Activated CD4-positive, CD25-positive, alpha-beta regulatory T cell treated with anti-CD3 and anti-CD28 coated beads, Interleukin-2, amount 50 U/mL, for 72 hours (primary cell): ENCODE measurements at regions not wholly inside any gene's neighbourhood (a gene's known extent, or its start where the extent isn't known, plus 50 kb on each side); places are given as distances from the start of the nearest gene placed in this dataset.
A peak's percentile ranks its signal among the peaks of the same experiment; 100 is the strongest.

ENCODE experiments used
- DNase-seq: peaks from one replicate; pipeline ENCODE4 v3.0.0; 2021

GRCh38 chr5:8150791-8151190 lies 281.8 kb downstream of the MTRR start:
- DNase-seq = no peak

DNA sequence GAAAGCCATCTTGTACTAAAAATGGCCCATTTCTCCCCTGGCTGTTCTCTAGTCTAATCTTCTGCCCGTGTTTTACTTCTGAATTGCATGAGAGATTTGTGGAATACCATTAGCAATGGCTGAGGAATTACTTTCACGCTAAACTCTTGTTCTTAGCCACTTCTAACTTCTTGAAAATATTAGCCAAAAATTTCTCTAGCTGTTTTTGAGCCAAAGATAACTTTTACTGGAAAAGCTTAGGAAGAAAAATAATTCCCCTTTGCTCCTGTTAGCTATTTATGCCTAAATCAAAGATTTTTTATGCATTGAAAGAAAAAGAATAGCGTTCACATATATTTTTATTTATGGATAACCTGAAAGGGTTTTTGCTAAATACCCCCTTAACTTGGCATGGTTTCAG lies 287.8 kb downstream of the MTRR start:
- DNase-seq = no peak

GRCh38 chr5:8157320-8157822 lies 288.4 kb downstream of the MTRR start:
- DNase-seq = no peak

DNA sequence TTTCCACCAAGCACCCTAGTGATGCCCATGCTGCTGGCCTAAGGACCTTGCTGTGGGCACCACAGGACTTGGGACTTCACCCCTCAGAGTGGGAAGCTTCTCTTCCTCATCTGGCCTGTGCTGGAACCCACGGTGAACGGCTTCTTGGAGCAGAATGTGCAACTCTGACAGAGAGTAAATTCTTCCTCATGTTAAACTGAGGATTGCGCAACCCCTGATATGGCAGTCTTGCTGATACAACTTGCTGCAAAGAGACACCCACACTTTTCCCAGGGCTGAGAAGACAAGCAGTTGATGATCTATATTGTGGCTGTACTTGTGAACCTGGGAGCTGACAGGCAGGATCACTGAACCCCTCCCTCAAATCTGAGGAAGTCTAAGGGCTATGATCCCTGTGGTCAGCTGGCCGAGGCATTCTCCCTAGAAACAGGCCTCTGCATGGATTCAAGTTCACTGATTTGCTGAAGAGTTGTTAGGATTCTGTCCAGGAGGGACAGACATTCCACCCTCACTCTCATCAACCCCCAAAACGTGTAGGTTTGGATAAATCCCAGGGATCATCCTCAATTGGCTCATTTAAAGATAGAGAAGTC lies 307.2 kb downstream of the MTRR start:
- DNase-seq = no peak

GRCh38 chr5:8184455-8185063 lies 315.6 kb downstream of the MTRR start:
- peak; percentile 48 for DNase-seq

GRCh38 chr5:8185852-8186251 lies 316.9 kb downstream of the MTRR start:
- no peak for DNase-seq

DNA sequence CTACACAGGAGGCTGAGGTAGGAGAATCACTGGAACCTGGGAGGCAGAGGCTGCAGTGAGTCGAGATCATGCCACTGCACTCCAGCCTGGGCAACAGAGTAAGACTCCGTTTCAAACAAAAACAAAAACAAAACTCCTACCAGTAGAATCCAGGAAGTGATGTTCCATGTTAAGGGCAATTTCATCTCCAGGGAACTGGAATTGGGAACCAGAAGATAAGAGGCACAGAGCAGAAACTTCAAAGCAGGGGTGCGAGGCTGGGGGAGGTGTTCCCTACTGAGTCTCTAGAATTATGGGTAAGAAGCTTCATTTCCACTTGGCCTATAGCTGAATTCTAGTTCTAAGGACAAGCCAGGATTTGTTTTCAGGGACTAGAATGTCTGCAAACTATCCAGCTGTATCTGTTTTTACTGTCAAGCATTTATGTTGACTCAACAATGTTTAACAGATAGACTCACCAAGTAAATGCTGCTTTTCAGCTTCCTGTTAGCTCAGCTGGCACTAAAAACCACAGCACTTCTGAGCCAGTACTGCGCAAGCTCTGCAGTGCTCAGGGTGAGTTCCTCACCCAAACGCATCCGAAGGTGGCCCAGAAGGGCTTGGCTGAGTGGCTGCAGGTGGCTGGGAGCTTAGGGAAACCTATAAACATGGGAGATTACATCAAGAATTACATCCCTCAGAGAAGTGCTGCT lies 320.1 kb downstream of the MTRR start:
- DNase-seq = no peak

DNA sequence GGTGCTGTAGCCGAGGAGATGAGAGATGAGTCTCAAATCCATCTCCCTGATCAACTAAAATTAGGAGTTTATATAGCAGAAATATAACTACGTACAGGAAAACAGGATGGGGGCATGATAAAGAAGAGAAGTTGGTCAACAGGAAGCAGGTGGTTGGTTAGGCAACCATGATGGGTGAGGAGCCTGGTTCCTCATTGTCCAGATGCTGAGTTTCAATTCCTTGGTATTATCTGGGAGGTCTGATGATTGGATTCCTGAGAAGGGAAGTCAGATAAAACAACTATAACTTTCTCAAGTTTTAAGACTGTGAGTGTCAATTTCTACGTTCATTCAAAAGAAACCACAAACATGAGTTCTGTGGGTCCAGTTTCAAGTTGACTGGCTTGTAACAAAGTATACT lies 323.9 kb downstream of the MTRR start:
- DNase-seq = no peak

DNA sequence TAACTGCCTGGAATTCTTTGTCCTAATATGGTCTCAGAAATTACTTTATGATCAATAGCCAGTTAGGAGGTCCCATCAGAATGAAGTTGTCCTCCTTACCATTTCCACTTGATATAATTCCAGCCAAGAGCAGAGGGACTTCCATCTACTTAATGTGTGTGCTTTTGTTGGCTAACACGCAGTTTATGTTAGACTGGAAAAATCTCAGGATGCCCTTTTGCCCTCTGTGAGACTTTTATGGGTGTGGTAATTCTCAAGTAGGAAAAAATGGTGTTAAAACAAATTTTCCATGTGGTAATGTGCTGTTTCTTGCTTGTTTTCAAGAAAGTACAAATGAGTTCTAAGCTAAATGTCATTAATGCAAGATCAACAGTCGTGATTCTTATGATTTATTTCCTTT lies 327.1 kb downstream of the MTRR start:
- DNase-seq = no peak

GRCh38 chr5:8208307-8208706 lies 339.4 kb downstream of the MTRR start:
- no peak for DNase-seq

GRCh38 chr5:8209500-8209899 lies 340.6 kb downstream of the MTRR start:
- no peak for DNase-seq

DNA sequence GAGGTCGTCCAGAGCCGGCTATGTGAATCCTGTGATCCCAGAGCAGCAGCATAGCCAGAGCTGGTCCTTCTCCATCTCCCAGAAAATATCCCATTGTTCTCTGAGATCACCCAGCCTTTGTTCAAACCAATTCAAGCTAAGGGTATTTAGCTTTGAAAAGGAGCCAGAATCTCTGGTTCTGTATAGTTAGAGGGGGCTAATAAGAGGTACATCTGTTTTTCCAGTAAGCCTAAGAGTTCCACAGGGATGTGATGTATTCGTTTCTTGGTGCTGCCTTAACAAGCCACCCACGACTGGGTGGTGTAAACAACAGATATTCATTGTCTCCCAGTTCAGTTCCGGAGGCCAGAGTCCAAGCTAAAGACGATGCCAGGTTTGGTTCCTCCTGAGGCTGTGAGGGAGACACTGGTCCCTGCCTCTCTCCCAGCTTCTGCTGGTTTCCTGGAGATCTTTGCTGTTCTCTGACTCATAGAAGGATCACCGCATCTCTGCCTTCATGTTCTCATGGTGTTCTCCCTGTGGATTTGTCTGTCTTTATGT lies 344.8 kb downstream of the MTRR start:
- DNase-seq = no peak

- no peak for DNase-seq
Observed at GRCh38 chr5:8216921-8217320, 348.0 kb downstream of the MTRR start.

- DNase-seq = no peak
Observed at GRCh38 chr5:8226148-8226547, 357.2 kb downstream of the MTRR start.

- DNase-seq = no peak
Observed at GRCh38 chr5:8227112-8227511, 358.2 kb downstream of the MTRR start.

DNA sequence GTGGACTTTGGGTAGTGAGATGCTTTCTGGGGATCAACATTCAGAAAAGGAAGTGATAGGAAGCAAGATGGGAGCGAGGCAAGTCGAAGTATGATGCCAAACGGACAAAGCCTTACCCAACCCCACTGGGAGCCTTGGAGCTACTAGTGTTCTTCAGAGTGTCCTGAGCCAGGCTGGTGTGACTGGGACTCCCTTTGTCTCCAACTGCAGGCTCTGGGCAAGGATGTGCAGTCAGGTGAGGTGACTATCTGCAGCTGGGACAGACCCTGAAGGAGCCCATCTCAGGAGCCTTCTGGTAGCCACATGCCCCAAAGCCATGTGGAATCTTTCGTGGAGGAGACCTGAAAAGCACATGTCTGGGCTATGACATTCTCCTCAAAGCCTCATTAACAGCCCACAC lies 360.6 kb downstream of the MTRR start:
- no peak for DNase-seq

DNA sequence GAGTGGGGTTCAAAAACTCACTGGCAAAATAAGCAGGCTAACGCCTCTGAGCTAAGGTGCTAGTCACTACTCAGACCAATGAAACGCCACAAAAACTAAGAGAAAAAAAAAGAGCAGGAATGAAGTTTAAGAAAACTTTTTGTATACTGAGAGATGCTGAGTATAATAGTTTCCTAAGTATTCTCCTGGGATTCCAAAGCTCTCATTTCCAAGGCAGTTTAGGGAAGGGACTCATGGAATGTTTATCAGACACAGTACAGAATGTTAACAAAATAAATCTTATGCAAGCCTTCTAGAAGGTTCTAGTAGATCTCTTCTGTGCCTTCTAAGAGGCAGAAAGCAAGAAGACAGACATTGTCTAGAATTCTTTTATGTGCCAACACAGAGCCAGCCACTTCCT lies 361.9 kb downstream of the MTRR start:
- no peak for DNase-seq

- no peak for DNase-seq
Observed at GRCh38 chr5:8233479-8233878, 364.5 kb downstream of the MTRR start.

DNA sequence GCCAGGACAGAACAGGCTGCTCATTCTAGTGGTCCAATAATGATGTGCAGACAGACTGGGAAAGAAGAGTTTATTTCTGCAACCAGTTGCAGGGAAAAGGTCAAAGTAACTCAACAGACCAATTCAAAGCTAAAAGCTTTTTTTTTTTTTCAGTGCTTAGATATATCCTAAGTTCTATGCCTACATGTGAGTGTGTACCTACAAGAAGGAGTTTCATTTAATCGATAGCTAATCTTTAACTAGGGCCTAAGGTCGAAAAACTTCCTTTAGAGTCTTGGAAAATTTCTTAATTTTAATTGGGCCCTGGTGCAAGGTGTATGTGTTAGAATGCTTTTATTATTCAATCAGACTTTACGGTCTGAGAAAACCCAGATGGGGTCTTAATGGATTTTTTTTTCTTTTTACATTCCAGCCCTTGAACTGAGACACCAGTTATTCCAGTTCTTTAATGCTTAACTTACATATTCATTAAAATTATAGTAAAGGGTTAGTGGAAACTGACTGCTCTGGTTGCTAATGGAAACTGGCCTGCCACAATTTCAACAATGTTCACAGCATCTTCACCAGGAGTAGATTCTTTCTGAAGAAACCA lies 365.3 kb downstream of the MTRR start:
- no peak for DNase-seq

DNA sequence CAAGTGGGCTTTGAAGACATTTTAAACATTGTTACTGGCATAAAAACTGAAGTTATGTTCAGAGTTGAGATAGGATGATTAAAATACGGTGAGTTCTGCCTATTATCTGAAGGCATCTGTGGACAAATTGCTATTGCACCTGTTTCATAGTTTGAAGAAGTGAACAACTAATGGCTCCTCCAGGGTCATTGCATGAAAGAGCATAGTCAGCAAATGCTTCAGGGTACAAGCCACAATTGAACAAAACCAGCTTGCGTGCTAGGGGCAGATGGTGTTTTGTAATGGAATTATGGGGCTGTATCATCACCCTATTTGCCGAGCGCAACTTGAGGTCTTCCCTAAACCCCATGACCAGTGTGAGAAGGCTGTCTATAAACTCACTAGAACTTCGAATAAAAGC lies 369.1 kb downstream of the MTRR start:
- DNase-seq = no peak

GRCh38 chr5:8239198-8239597 lies 370.2 kb downstream of the MTRR start:
- no peak for DNase-seq

GRCh38 chr5:8239646-8240045 lies 370.7 kb downstream of the MTRR start:
- no peak for DNase-seq

DNA sequence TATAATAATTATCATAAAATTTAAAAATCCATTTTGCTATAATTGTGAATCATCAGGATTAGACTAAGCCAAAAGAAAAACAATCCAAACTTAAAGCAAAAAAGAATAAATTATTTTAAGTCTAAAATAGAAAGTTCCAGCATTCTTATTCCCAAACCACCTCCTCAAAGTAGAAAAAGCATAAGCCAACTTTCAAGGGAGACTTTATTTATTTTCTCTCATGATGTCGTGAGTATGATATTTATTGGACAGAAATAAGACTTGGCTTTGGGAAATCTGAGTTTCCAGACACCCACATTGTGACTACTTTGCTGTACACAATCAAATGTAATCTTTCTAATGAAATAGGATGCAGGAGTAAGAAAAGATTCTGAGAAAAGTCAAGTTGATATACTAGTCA lies 372.1 kb downstream of the MTRR start:
- DNase-seq = no peak

DNA sequence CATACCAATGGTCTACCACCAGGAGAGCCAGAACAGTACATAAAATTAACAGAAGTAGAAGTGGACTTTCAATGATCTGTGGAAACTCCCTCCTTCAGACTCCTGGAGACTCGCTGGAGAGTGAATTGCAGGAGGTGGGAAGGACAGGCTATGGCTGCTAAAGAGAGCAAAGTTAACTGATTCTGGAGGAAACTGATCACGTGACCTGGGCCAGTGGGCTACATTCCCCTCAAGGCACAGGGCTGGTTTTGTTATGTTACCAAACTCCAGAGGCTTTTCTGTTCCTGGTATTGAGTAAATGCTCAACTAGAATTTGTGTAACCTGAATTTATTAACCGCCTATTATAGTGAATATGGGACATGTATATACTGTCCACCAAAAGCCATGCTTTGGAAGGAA lies 372.6 kb downstream of the MTRR start:
- no peak for DNase-seq
